HG02588 (cell line): ENCODE measurements at regions not wholly inside any gene's neighbourhood (a gene's known extent, or its start where the extent isn't known, plus 50 kb on each side); places are given as distances from the start of the nearest gene placed in this dataset.
"Not testable (repeated sequence)": the region's sequence is repeated elsewhere in the genome, so short reads cannot be mapped to it uniquely, and the experiment has no call there.

Experiments
- ATAC-seq: cut with Tn5 transposase; IDR thresholded peaks from one replicate; pipeline ENCODE4 v1.9.1; 2021; ENCODE audit warnings: mild to moderate bottlenecking, moderate library complexity; ENCODE audit not compliant: unreplicated experiment

- no peak for ATAC-seq
Observed at GRCh38 chr2:17000184-17000482, 334.5 kb upstream of the CYRIA start.

DNA sequence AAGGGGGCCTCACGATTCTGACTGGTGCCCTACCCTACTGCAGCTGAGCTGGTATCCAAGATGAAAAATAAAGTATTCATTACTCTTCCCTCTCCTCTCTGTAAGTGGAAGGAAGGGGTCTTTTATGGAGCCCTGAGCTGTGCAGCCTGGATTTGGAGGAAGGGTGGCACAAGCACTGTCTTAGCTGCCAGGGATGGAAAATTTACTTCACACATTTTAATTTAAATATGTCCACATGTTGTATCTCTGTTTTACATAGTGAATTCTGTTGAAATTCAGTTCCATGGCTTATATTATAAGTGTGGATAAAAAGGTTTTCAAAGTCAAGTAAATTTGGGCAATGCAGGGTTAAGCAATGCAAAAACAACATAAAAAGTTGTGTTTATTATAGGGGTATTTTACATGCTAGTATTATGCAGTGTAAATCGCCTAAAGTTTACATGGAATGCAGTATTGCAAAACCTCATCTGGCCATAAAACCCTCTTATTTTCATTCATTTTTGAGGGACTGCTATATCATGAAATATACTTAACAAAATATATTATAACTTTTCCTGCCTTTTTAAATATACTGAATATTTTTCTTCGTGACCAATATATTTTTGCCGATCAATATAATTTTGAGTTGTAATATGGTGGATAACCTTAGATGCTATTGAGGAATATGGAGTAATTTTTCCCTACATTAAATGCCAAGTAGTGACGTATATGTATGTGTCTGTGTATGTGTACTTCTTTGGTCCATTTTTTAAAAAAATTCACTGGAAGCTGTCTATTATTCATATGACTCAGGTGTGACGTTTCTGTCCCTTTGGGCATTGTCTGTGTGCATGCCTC, 333.9 kb upstream of the CYRIA start:
- ATAC-seq = no peak

- ATAC-seq = no peak
Observed at GRCh38 chr2:16978301-16978700, 312.7 kb upstream of the CYRIA start.

- no peak for ATAC-seq
Observed at GRCh38 chr2:16974688-16975087, 309.1 kb upstream of the CYRIA start.

- ATAC-seq = no peak
Observed at GRCh38 chr2:16973586-16974286, 308.1 kb upstream of the CYRIA start.

DNA sequence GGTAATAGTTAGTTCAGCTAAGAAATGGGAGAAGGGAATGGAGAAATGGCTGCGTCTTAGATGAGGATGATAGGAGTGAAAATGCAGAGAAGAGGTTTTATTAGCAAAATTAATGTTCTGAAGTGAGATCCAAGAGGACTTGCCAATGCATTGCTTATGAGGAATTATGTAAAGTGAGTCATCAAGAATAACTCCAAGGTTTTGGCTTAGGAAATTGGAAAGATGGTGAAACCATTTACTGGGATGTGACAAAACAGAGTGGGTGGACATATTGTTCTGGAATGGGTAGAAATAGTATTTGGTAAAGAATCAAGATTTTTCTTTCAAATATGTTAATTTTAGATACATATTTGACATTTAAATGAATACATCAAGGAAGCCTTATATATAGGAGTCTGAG, 306.6 kb upstream of the CYRIA start:
- no peak for ATAC-seq

DNA sequence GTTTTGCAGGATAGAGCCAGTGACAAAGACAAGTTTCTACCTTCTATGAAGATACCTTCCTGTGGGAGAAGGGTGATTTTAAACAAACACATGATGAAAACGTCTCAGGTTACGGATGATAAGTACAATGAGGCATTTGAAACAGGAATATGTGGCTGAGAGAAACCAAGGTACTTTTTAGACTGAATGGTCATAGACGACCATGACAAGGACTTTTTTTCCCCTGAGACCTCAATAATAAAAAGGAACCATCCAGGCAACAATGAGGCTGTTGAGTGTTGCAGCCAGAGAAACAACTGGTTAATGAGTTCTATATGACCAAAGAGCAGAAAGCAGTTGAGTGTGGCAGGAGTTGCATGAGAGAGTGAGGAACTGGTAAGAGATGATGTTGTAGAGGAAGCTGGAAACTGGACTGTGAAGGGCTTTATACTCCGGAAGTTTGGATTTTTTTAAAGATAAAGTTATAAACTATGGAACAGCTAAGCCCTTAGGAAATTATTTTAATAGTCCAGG, 306.1 kb upstream of the CYRIA start:
- no peak for ATAC-seq

GRCh38 chr2:16970948-16971347, 305.3 kb upstream of the CYRIA start:
- not testable (repeated sequence) for ATAC-seq

- no peak for ATAC-seq
Observed at GRCh38 chr2:16962505-16962904, 296.9 kb upstream of the CYRIA start.

DNA sequence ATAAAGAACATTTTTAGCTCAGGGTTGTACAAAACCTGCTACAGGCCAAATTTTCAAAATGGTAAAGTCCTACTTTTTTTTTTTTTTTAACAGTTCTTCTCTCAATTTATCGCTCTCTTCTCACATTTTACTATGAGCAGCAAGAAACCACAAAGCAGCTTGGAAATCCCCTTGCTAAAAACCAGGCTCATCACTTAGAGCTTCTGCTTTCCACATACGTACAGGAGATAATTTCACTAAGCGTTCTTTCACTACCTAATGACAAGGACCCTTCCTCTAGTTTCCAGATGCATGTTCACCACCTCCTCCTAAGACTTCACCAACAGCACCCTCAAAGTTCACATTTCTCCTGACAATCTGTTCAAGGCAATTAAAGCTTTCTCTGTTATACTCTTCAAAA, 294.9 kb upstream of the CYRIA start:
- peak; percentile 63 for ATAC-seq

DNA sequence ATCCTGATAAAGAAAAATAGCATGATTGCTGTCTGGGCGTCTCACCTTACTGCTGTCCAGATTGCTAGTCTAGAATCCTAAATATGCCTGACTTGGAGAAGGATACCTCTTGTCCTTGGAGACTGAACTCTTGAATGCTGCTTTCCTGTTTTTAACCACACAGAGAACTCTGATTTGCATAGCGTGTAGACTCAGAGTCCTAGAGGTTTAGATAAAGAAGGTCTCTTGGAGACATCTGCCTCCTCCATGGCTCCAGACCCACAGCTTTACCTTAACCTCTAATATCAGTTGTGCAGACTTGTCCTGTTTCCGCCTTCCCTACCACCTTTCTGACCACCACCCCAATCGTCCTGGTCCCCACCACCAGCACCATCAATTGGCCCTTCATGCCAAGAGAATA, 292.6 kb upstream of the CYRIA start:
- no peak for ATAC-seq

- ATAC-seq = no peak
Observed at GRCh38 chr2:16952805-16953204, 287.2 kb upstream of the CYRIA start.

DNA sequence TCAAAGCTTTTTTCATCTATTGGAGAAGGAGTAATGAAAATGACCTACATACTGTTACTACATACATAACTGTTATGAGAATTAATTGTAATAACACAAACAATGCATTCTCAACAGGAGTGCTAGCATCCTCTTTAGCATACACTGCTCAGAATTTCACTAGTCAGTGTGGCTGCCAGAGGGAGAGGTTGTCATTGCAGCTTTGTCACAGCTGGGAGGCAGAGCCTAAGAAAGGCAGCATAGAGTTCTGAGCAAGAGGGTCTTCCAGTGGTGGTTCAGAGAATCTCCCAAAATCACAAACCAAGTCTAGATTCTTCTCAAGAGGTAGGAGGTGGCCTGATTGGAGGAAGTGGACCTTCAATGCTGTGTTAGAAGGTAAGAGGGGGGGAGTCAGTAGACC, 286.7 kb upstream of the CYRIA start:
- ATAC-seq = no peak

GRCh38 chr2:16950436-16950835, 284.8 kb upstream of the CYRIA start:
- ATAC-seq = no peak

- no peak for ATAC-seq
Observed at GRCh38 chr2:16948710-16949109, 283.1 kb upstream of the CYRIA start.

GRCh38 chr2:16948053-16948452, 282.4 kb upstream of the CYRIA start:
- ATAC-seq = no peak

DNA sequence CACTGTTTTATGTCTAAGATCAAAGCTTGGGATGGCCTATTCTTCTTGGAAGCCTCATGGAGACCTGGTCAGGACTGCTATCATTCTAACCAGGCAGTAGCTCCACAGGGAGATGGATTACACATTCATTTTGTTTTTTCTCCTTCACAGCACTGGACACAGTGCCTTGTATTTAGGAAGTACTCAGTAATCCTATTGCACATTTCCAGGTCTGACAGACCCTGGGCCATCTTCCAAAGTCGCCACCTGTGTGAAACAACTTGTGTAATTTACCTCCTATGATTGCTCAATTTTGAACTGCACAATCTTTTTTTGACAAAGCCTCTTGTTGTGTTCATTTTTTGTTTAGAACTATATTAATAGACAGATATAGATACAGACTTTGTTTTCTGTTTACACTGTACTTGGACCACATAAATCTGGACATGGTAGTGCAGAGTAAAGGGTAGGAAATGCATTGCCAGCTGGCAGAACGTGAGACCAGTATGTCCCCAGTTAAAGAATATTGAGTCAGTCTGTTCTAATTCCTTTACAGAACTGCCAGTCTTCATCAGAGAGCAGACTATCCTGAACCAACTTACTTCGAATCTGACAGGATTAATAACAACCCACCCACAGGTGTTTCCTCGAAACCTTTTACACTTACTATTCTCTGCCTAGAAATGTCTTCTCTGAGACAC, 277.8 kb upstream of the CYRIA start:
- ATAC-seq = no peak

DNA sequence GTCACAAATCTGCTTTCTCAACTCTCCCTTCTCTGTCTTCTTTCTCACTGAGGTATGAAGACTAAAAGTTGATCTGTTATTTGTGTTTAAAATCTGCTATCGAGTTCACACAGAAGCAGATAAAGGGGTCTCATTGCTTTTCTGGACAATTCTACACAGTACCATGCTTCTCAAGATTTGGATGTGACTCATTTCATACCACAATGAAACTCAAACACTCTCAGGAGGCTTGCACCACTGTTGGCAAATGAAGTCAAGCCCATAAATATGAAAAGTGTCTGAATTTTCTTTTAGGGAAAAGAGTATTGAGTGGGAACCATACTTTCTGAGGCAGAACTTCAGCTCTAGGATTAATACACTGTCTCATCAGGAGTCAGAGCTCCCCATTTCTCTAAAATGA, 274.6 kb upstream of the CYRIA start:
- no peak for ATAC-seq

DNA sequence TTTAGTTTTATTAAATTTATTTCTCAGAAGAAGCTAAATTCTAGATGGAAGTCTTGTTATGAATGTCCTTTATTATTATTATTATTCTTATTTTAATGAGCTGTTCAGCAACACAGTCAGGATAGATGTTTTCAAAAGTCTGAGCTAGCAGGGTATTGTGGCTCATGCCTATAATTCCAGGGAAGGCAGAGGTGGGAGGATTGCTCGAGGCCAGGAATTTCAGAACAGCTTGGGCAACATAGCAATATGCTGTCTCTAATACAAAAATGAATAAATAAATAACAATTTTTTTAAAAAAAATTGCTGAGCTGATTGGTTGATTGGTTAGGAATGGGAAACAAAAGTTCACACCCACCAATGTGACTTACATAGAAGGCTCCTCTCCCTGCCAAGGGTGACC, 274.1 kb upstream of the CYRIA start:
- no peak for ATAC-seq

- no peak for ATAC-seq
Observed at GRCh38 chr2:16933355-16933754, 267.7 kb upstream of the CYRIA start.

- no peak for ATAC-seq
Observed at GRCh38 chr2:16932826-16933225, 267.2 kb upstream of the CYRIA start.

DNA sequence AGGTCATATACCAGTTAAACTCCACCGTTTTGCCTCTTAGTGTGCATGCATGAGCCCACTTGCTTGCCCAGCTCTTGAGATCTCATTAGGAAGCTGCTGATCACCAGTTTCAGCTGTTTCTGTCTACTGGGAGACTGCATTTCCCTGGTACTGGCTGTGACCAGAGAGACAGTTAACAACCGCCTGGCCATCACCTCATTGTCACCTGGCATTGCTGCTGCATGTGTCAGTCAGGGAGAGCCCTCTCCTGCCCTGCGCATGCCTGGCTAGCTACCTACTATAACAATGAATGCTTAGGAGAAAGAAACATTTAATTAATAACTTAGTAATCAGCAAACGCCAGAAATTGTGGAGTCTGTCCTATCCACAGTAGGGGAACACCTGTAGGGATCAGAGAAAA, 265.8 kb upstream of the CYRIA start:
- ATAC-seq = no peak
